ENCODE measurements at regions not wholly inside any gene's neighbourhood (a gene's known extent, or its start where the extent isn't known, plus 50 kb on each side); places are given as distances from the start of the nearest gene placed in this dataset.

- TF ChIP-seq MAX (IDR thresholded peaks at IDR 0.05) (no peak), JUND (IDR thresholded peaks at IDR 0.05) (no peak), RXRA (IDR thresholded peaks at IDR 0.05) (no peak), ATF3 (IDR thresholded peaks at IDR 0.05) (no peak), EGR1 (IDR thresholded peaks at IDR 0.05; ENCODE audit: low read depth in 2 of 2) (no peak), REST (IDR thresholded peaks at IDR 0.05) (no peak), FOXA2 (IDR thresholded peaks at IDR 0.05) (no peak), RAD21 (IDR thresholded peaks at IDR 0.05) (no peak), NR2F2 (IDR thresholded peaks at IDR 0.05) (no peak), ZBTB33 (IDR thresholded peaks at IDR 0.05) (no peak), YY1 (IDR thresholded peaks at IDR 0.05) (no peak), SP1 (IDR thresholded peaks at IDR 0.05) (no peak)
- no peak for DNase-seq (ENCODE audit: low spot score)
- Histone ChIP-seq H3K4me1 (ENCODE audit: control insufficient read depth in 4 of 4, insufficient read depth in 4 of 4, low read length in 3 of 4) (peaks cover 0 to 4% (median 0%) of the 10 kb centered on the region in 4 donors), H3K36me3 (ENCODE audit: control insufficient read depth in 4 of 4, insufficient read depth in 3 of 4, low read depth in 1 of 4, low read length in 3 of 4) (no peaks in the 10 kb centered on the region), H3K9me3 (ENCODE audit: control insufficient read depth in 4 of 4, low read length in 3 of 4) (peaks cover 0 to 5% (median 0%) of the 10 kb centered on the region in 4 donors), H3K9ac (ENCODE audit: low read depth in 1 of 2, low read length in 2 of 2) (no peak overlapping the region), H3K27ac (ENCODE audit: low read depth in 1 of 2, low read length in 2 of 2) (no peak overlapping the region), H3K27me3 (ENCODE audit: control insufficient read depth in 4 of 4, insufficient read depth in 4 of 4, low read length in 3 of 4) (no peaks in the 10 kb centered on the region), H3K4me3 (ENCODE audit: low read depth in 1 of 3, low read length in 3 of 3) (no peak overlapping the region)
- WGBS: 97% methylated on average over 1 of the region's 1 CpG
These were observed 686.7 kb upstream of the MARCKS start for GRCh38 chr6:113170454-113170853.

GRCh38 chr6:113171882-113172281 is 685.3 kb upstream of the MARCKS start:
- Histone ChIP-seq H3K9ac (ENCODE audit: low read depth in 1 of 2, low read length in 2 of 2) (no peak overlapping the region), H3K4me1 (ENCODE audit: control insufficient read depth in 4 of 4, insufficient read depth in 4 of 4, low read length in 3 of 4) (peaks cover 0 to 4% (median 0%) of the 10 kb centered on the region in 4 donors), H3K36me3 (ENCODE audit: control insufficient read depth in 4 of 4, insufficient read depth in 3 of 4, low read depth in 1 of 4, low read length in 3 of 4) (no peaks in the 10 kb centered on the region), H3K9me3 (ENCODE audit: control insufficient read depth in 4 of 4, low read length in 3 of 4) (peaks cover 0 to 5% (median 0%) of the 10 kb centered on the region in 4 donors), H3K27me3 (ENCODE audit: control insufficient read depth in 4 of 4, insufficient read depth in 4 of 4, low read length in 3 of 4) (no peaks in the 10 kb centered on the region), H3K4me3 (ENCODE audit: low read depth in 1 of 3, low read length in 3 of 3) (no peak overlapping the region), H3K27ac (ENCODE audit: low read depth in 1 of 2, low read length in 2 of 2) (no peak overlapping the region)
- 73% methylated on average over 3 of the region's 3 CpGs for WGBS
- no peak for DNase-seq (ENCODE audit: low spot score)
- TF ChIP-seq FOXA2 (IDR thresholded peaks at IDR 0.05) (no peak), MAX (IDR thresholded peaks at IDR 0.05) (no peak), YY1 (IDR thresholded peaks at IDR 0.05) (no peak), REST (IDR thresholded peaks at IDR 0.05) (no peak), JUND (IDR thresholded peaks at IDR 0.05) (no peak), TAF1 (conservative IDR thresholded peaks at IDR 0.05) (no peak), CTCF (IDR thresholded peaks at IDR 0.05; ENCODE audit: low read depth, low read length, missing input control) (no peak), ZBTB33 (IDR thresholded peaks at IDR 0.05) (no peak)
